ENCODE measurements at regions not wholly inside any gene's neighbourhood (a gene's known extent, or its start where the extent isn't known, plus 50 kb on each side); places are given as distances from the start of the nearest gene placed in this dataset.

DNA sequence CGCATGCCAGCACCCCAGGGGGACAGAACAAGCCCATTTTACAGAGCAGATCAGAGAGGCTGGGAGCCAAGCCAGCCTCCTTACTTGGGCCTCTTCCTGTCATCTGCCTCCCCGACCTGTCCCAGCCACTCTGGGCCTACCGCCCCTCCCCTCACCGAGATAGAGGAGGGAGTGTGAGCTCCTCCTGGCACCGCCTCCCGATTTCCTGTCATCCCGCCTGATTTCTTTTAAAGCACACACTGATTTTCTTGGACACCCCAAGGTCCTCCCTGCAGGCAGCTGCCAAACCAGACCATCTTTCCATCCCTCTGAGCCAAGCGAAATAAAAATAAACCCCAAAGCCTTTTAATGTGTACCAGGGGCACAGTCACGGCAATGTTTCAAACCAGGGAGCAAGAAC, 108.4 kb downstream of the RFLNA start:
- Histone ChIP-seq H2AFZ (replicated peaks; ENCODE audit: low read length, poor library complexity) (no peak overlapping the region), H2BK5ac (ENCODE audit: low read depth, low read length, poor library complexity, severe bottlenecking) (no peak overlapping the region), H3K36me3 (ENCODE audit: control insufficient read depth, insufficient read depth, low read length) (peaks cover 28% of the 10 kb centered on the region), H3K14ac (replicated peaks; ENCODE audit: low read depth, low read length) (no peak overlapping the region), H2AK5ac (ENCODE audit: low read depth, low read length) (no peak overlapping the region), H3K23ac (ENCODE audit: low read depth, low read length) (0 out of 2 replicates have a peak overlapping the region, but pooled peaks have one; percentile 15), H3K9me1 (ENCODE audit: insufficient read depth, low read length) (0 out of 2 replicates have a peak, but pooled peaks cover 6% of the 10 kb centered on the region), H3K4ac (ENCODE audit: low read depth, low read length) (no peak overlapping the region), H3K27me3 (ENCODE audit: control insufficient read depth, insufficient read depth, low read length) (no peaks in the 10 kb centered on the region), H3K79me1 (ENCODE audit: low read depth in 1 of 2, low read length in 2 of 2) (peaks cover 22 to 77% of the 10 kb centered on the region in 2 experiments; a peak in 3 of 4 replicates), H4K20me1 (ENCODE audit: insufficient read depth, low read length) (peaks cover 30% of the 10 kb centered on the region), H4K5ac (ENCODE audit: low read depth, low read length) (no peak overlapping the region), H3K9me3 (ENCODE audit: control insufficient read depth, insufficient read depth, low read length) (no peaks in the 10 kb centered on the region), H3K27ac (ENCODE audit: insufficient read depth, low read length) (no peak overlapping the region), H2BK15ac (ENCODE audit: low read depth, low read length) (no peak overlapping the region), H3K56ac (ENCODE audit: extremely low read depth, insufficient read depth, low read length) (no peak overlapping the region), H3K18ac (ENCODE audit: low read depth, low read length) (no peak overlapping the region), H4K91ac (ENCODE audit: insufficient read depth, low read depth, low read length) (no peak overlapping the region), H3K9ac (ENCODE audit: low read depth, low read length) (no peak overlapping the region), H2BK120ac (ENCODE audit: low read depth, low read length) (no peak overlapping the region), H3K4me1 (ENCODE audit: control insufficient read depth, insufficient read depth, low read length) (no peaks in the 10 kb centered on the region), H3K4me3 (ENCODE audit: insufficient read depth, low read depth, low read length) (no peak overlapping the region), H3K4me2 (ENCODE audit: low read depth, low read length) (no peak overlapping the region), H2BK20ac (ENCODE audit: low read depth, low read length) (no peak overlapping the region), H2AK9ac (replicated peaks; ENCODE audit: low read depth, low read length, poor library complexity) (peak overlapping the region; percentile 79), H4K8ac (ENCODE audit: low read depth in 2 of 2, low read length in 2 of 2) (no peak overlapping the region)
- intact Hi-C loops (cut with micrococcal nuclease) (no loop called here), in situ Hi-C loops (cut with MboI; ENCODE audit: low sequenced_read_pairs) (no loop called here), dilution Hi-C loops (cut with HindIII; ENCODE audit: low sequenced_read_pairs, unreplicated experiment) (no loop called here)
- no peak for TF ChIP-seq MAZ (IDR thresholded peaks at IDR 0.05; ENCODE audit: borderline replicate concordance, low read depth, low read length)
- no peak for TF ChIP-seq BHLHE40 (IDR thresholded peaks at IDR 0.05; ENCODE audit: low read depth, low read length)
- no peak for TF ChIP-seq CHD1 (IDR thresholded peaks at IDR 0.05; ENCODE audit: low read depth, low read length)
- TF ChIP-seq, protein P1, sequence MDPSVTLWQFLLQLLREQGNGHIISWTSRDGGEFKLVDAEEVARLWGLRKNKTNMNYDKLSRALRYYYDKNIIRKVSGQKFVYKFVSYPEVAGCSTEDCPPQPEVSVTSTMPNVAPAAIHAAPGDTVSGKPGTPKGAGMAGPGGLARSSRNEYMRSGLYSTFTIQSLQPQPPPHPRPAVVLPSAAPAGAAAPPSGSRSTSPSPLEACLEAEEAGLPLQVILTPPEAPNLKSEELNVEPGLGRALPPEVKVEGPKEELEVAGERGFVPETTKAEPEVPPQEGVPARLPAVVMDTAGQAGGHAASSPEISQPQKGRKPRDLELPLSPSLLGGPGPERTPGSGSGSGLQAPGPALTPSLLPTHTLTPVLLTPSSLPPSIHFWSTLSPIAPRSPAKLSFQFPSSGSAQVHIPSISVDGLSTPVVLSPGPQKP (IDR thresholded peaks at IDR 0.05; ENCODE audit: borderline replicate concordance, low read depth, low read length) = no peak
- TF ChIP-seq CEBPB (IDR thresholded peaks at IDR 0.05; ENCODE audit: low read depth, low read length) = no peak
- TF ChIP-seq RAD21 (IDR thresholded peaks at IDR 0.05; ENCODE audit: low read length) = no peak
- DNase-seq (no peak), ATAC-seq (ENCODE audit: low read depth) (no peak)
- WGBS, 2 experiments (ENCODE audit: extremely low coverage in 2 of 2, insufficient read length in 1 of 2) = no CpG with 5 or more reads among the region's 9 CpGs
- no TSS peak for BruUV-seq (replicated peaks)
- CTCF ChIA-PET = no interaction called here
- POLR2A ChIA-PET (ENCODE audit: unreplicated experiment) = no interaction called here

Measured in IMR-90 (cell line).